Urothelium cell line (cell line): ENCODE measurements at regions not wholly inside any gene's neighbourhood (a gene's known extent, or its start where the extent isn't known, plus 50 kb on each side); places are given as distances from the start of the nearest gene placed in this dataset.
"Not testable (repeated sequence)": the region's sequence is repeated elsewhere in the genome, so short reads cannot be mapped to it uniquely, and the experiment has no call there.

Source experiments
- DNase-seq: peaks from one replicate; pipeline ENCODE4 v3.0.0; 2011; ENCODE audit warnings: low spot score, mixed read lengths
- FAIRE-seq: peaks from 2 replicates; lab custom pipeline; 2011; peaks lifted over from hg19 to GRCh38; lab: Jason Lieb, UNC

DNA sequence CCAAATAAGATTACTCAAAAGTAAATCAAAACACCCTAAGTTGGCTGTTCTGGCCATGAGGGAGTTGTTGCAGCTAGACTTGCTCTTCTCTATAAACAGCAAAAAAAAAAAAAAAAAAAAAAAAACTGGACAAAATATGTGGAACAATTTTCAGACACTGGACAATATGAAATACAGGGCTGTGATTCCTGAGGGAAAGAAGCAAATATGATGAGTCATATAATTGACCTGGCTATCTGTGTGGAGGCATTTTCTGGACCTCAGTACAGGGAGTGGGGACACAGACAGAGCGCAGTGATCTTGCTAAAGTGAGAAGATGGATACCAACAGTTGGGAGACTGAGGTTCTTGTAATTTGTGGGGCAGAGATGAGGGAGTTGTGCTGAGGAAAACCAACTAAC, 192.0 kb upstream of the HAND2 start:
- FAIRE-seq (no peak), DNase-seq (no peak)

GRCh38 chr4:173718504-173718903, 188.5 kb upstream of the HAND2 start:
- not testable (repeated sequence) for FAIRE-seq, DNase-seq

GRCh38 chr4:173717581-173717980, 187.6 kb upstream of the HAND2 start:
- no peak for FAIRE-seq
- DNase-seq = no peak

GRCh38 chr4:173714456-173714855, 184.4 kb upstream of the HAND2 start:
- DNase-seq = no peak

GRCh38 chr4:173713026-173713425, 183.0 kb upstream of the HAND2 start:
- DNase-seq (no peak), FAIRE-seq (no peak)

More at GRCh38 chr4:173714456-173714855, 184.4 kb upstream of the HAND2 start:
- FAIRE-seq = no peak

GRCh38 chr4:173707658-173708419, 177.8 kb upstream of the HAND2 start:
- FAIRE-seq = no peak
- no peak for DNase-seq

DNA sequence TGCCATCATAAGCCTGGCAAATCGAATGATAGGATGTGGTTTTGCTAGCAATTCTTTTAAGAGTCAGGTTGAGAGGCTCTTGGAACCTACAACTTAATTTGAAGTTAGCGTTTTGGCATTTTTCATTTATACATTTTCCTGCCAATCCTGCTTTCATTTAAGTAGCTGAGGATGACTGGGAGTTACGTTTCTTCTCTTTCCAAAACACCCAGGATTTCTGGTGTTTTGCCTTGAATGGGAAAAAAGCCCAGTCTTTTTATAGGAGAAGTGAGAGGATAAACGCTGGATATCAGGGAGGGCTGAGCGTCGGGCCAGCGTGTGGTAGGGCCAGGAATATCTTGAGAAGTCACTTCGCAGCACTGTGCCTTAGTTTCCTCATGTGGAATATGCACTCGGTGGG, 174.2 kb upstream of the HAND2 start:
- no peak for DNase-seq
- no peak for FAIRE-seq

DNA sequence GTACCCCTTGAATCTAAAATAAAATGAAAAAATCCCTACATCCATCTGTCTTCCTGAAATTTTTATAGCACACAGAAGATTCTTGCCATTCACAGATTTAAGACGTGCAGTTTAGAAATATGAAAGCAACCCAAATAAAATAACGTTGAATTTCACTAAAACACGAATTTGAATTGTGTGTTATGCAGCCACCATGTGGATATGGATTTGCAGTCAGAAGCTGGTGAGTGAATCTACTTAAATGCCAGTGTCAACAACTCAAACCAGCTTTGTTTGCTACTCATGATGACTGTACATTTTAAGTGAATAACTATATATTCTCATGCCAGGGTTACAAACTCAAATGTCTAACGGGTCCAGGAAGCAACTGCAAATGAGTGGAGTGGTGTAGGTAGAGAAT, 173.0 kb upstream of the HAND2 start:
- FAIRE-seq (no peak), DNase-seq (no peak)

DNA sequence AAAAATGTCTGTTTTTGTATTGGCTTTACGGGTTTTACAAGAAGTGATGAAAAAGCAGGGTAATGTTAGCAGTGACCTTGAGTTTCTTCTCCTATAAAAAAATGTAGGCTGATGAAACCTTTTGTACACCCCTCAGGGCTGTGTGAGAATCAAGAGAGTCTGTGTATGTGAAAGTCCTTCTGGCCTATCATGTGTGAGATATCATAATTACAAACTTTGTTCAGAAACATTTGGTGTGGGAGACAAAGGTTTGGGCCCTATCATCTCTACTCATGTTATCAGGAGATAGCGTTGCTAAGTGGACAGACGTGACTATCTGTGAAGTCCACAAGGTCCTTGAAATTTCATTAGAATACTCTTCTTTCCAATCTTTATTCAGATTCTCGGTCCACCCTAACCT, 170.6 kb upstream of the HAND2 start:
- FAIRE-seq (no peak), DNase-seq (no peak)

DNA sequence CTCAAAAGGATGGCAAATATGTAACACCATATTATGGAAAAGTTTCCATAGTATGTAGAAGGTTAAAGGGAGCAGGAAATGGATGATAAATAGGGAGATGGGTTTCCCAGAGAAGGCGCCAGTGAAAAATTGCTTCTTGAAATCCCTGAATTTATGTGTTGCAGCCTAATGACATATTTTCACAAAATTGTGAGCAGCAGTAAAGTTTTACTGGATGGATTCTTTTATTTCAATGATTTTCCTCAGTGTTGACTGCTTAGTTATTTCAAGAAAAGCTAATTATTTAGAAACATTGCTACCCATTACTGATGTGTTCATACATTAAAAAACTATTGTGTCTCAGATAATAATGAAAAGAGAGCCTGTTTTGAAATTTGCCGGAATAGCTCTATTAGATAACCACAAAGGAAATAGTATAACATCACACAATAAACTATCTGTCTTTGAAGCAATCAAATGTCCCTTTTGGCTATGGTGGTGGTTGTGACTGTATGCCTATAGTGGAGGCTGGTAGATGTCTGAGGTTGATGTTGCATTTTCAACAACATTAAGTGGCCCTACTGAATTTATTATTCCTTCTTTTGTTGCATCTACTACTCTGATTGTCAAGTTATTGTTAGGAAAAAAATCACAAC, 169.9 kb upstream of the HAND2 start:
- no peak for DNase-seq
- no peak for FAIRE-seq

GRCh38 chr4:173698557-173699262, 168.7 kb upstream of the HAND2 start:
- DNase-seq (no peak), FAIRE-seq (no peak)

GRCh38 chr4:173697840-173698239, 167.8 kb upstream of the HAND2 start:
- FAIRE-seq (no peak), DNase-seq (no peak)

GRCh38 chr4:173696551-173696950, 166.5 kb upstream of the HAND2 start:
- no peak for DNase-seq
- FAIRE-seq = no peak

DNA sequence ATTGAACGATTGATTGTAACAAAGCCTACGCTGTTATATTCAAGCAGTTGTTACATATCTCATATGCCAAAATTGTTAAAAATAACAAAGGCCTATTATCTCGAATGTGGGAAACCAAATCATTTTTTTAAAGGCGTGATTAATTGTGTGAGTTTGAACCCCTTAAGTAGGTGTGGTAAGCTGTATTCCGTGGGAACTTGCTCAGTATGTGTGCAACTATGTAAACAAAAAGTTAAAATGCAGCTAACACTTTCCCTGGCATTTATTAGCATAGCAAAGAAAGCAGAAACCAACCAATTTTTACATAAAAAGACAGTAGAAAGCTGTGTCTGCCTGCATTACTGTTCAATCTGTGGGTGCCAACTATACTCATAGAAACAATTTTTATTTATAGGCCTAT, 166.0 kb upstream of the HAND2 start:
- DNase-seq (no peak), FAIRE-seq (no peak)

DNA sequence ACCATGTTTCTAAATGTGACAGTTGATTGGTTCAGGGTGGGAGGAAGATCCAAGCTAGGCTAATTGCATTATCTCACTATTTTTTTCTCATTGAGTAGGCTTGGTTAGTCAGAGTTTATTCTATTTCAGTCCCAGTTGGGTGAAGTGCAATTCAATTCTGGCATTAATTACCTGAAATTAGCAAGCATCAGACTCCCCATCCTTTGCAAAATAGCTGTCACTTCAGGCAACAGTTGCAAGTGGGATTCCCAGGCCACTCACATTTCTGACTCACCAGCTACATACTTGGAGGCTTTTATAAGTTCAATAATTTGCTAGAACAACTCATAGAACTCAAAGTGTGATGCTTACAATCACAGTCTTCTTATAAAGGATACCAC, 155.8 kb upstream of the HAND2 start:
- no peak for DNase-seq
- no peak for FAIRE-seq

DNA sequence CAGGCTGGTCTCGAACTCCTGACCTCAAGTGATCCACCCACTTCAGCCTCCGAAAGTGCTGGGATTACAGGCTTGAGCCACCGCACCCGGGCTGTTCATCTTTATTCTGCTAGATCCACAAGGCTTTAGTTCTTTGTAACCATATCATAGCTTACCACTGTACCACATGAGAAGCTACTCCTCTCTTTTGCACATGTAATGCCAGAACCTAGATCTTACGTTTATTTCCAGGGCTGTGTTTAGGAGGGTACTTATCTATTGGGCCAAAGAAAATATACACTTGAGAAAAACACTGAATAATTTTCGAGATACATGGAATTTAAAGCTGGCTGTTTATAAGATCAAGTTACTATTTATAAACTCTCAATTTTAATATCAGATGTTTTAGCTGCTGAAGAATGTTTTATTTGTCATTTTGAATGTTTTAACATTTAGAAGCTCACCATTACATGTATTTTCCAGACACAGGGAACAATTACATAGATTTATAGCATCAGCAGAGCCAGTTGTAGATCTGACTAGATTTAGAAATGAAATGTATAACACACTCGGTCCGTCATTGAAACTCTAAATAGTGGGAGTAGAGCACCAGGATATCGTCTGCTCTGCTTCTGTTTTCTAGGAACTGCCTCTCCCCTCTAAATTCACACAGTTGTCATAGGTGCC, 155.3 kb upstream of the HAND2 start:
- no peak for FAIRE-seq

DNA sequence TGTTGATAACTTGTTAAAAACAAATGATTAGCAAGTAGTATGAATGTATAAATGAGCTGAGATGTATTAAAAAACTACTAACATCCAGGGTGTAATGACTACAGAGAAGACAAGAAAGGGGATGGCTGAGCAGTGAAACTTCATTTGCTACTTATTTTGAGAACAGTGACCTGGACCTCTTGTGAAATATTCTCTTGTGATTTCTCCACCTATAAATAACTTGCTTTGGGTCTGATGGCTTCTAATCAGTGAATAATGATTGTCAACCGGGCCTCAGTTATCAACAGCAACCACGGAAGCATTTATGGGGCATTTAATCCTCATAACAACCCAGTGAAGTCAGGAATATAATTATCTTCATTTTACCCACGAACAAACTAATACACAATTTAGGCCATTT, 154.2 kb upstream of the HAND2 start:
- no peak for FAIRE-seq
- DNase-seq = no peak

More for the DNA sequence above, 155.3 kb upstream of the HAND2 start:
- no peak for DNase-seq

DNA sequence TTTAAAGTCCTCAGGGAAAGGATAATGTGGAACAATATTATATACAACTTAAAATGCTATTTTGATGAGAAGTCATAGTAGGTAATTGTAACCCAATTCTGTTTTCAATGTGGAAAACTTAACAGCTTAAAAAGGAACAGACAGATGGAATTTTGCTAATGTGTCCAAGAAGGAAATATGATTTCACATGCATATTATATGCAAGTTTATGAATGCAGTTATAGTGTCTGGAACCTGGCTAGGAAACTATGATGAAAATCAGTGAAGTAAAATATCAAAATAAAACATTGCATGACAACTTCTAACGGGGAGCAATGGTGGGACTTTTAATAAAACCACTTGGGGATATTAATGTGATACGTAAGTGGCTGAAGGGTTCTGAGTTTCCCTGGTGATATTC, 152.6 kb upstream of the HAND2 start:
- FAIRE-seq = no peak
- no peak for DNase-seq

GRCh38 chr4:173680278-173680677, 150.2 kb upstream of the HAND2 start:
- FAIRE-seq (no peak), DNase-seq (no peak)

- DNase-seq (no peak), FAIRE-seq (no peak)
These were observed 145.4 kb upstream of the HAND2 start for GRCh38 chr4:173675446-173675845.

DNA sequence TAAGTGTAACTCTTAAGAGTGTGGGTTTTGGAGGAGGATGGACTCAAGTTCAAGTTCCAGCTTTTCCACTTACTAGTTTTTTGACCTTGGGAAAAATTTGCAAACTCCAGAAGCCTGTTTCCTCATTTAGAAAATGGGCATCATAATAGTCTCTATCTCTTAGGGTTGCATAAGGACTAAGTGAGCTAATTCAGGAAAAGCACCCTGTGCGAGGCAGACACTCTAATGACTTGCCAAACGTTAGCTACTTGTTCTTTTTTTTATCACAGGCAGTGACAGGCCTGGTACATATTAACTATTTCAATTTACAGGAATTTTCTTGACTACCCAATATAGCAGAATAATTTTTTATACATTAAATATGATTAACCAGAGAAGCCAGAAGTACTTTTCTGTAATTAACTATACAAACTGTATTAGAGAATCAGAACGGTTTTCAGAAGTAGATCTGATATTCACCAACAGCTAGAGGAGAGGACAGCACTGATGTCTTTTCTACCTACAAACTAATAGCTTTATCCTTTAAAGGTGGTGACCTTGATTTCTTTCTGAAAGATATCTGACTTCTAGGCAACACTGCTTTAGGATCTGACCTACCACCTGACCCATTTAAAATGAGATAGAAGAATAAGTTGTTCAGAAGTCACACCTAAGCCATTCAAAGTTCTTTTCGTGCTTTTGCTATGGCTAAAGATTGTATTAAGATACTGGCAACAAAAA, 139.6 kb upstream of the HAND2 start:
- FAIRE-seq (no peak), DNase-seq (no peak)
